Activated naive CD4-positive, alpha-beta T cell treated with anti-CD3 and anti-CD28 coated beads, Interleukin-2, amount 50 U/mL, for 24 hours (primary cell): ENCODE measurements at regions not wholly inside any gene's neighbourhood (a gene's known extent, or its start where the extent isn't known, plus 50 kb on each side); places are given as distances from the start of the nearest gene placed in this dataset.

Experiments used
- H3K27ac Mint-ChIP-seq: one replicate; pipeline ENCODE4 v1.8.0; 2021; ENCODE audit warnings: mild to moderate bottlenecking, mixed read lengths
- H3K27me3 Mint-ChIP-seq: one replicate; pipeline ENCODE4 v1.8.0; 2021; ENCODE audit warnings: mixed read lengths
- H3K36me3 Mint-ChIP-seq: one replicate; pipeline ENCODE4 v1.8.0; 2021; ENCODE audit warnings: mixed read lengths
- H3K4me1 Mint-ChIP-seq: one replicate; pipeline ENCODE4 v1.8.0; 2021; ENCODE audit warnings: mixed read lengths
- H3K4me3 Mint-ChIP-seq: one replicate; pipeline ENCODE4 v1.8.0; 2021; ENCODE audit warnings: mild to moderate bottlenecking, mixed read lengths
- H3K9me3 Mint-ChIP-seq: one replicate; pipeline ENCODE4 v1.8.0; 2021; ENCODE audit warnings: mixed read lengths

GRCh38 chr12:24707334-24707733, 241.6 kb downstream of the BCAT1 start:
- Mint-ChIP-seq H3K27me3 (no peaks in the 10 kb centered on the region), H3K4me1 (peaks cover 5% of the 10 kb centered on the region), H3K9me3 (peaks cover 8% of the 10 kb centered on the region), H3K27ac (no peak overlapping the region), H3K4me3 (no peak overlapping the region), H3K36me3 (no peaks in the 10 kb centered on the region)

GRCh38 chr12:24705741-24706358, 243.1 kb downstream of the BCAT1 start:
- Mint-ChIP-seq H3K4me3 (no peak overlapping the region), H3K9me3 (peaks cover 8% of the 10 kb centered on the region), H3K36me3 (no peaks in the 10 kb centered on the region), H3K4me1 (peaks cover 5% of the 10 kb centered on the region), H3K27me3 (no peaks in the 10 kb centered on the region), H3K27ac (no peak overlapping the region)

- Mint-ChIP-seq H3K9me3 (peaks cover 8% of the 10 kb centered on the region), H3K4me1 (peaks cover 5% of the 10 kb centered on the region), H3K27ac (no peak overlapping the region), H3K4me3 (no peak overlapping the region), H3K36me3 (no peaks in the 10 kb centered on the region), H3K27me3 (no peaks in the 10 kb centered on the region)
Observed at GRCh38 chr12:24705216-24705615, 243.7 kb downstream of the BCAT1 start.

GRCh38 chr12:24701343-24701742, 247.6 kb downstream of the BCAT1 start:
- H3K27me3 Mint-ChIP-seq, result no peaks in the 10 kb centered on the region
- H3K36me3 Mint-ChIP-seq, result no peaks in the 10 kb centered on the region
- peaks cover 5% of the 10 kb centered on the region for H3K4me1 Mint-ChIP-seq
- H3K4me3 Mint-ChIP-seq, result no peak overlapping the region
- H3K9me3 Mint-ChIP-seq, result peaks cover 8% of the 10 kb centered on the region
- H3K27ac Mint-ChIP-seq, result no peak overlapping the region

- Mint-ChIP-seq H3K36me3 (no peaks in the 10 kb centered on the region), H3K4me1 (no peaks in the 10 kb centered on the region), H3K27ac (no peak overlapping the region), H3K4me3 (no peak overlapping the region), H3K27me3 (no peaks in the 10 kb centered on the region), H3K9me3 (no peaks in the 10 kb centered on the region)
Observed at GRCh38 chr12:24698972-24699371, 249.9 kb downstream of the BCAT1 start.

GRCh38 chr12:24697769-24698168, 251.1 kb downstream of the BCAT1 start:
- Mint-ChIP-seq H3K27ac (no peak overlapping the region), H3K4me1 (no peaks in the 10 kb centered on the region), H3K4me3 (no peak overlapping the region), H3K9me3 (peaks cover under 1% of the 10 kb centered on the region), H3K27me3 (no peaks in the 10 kb centered on the region), H3K36me3 (no peaks in the 10 kb centered on the region)

GRCh38 chr12:24697295-24697694, 251.6 kb downstream of the BCAT1 start:
- H3K27me3 Mint-ChIP-seq, result no peaks in the 10 kb centered on the region
- H3K27ac Mint-ChIP-seq, result no peak overlapping the region
- H3K4me1 Mint-ChIP-seq, result no peaks in the 10 kb centered on the region
- H3K4me3 Mint-ChIP-seq, result no peak overlapping the region
- peaks cover 5% of the 10 kb centered on the region for H3K9me3 Mint-ChIP-seq
- H3K36me3 Mint-ChIP-seq, result no peaks in the 10 kb centered on the region

- no peak overlapping the region for H3K27ac Mint-ChIP-seq
- H3K4me1 Mint-ChIP-seq, result no peaks in the 10 kb centered on the region
- no peaks in the 10 kb centered on the region for H3K27me3 Mint-ChIP-seq
- H3K4me3 Mint-ChIP-seq, result no peak overlapping the region
- no peaks in the 10 kb centered on the region for H3K36me3 Mint-ChIP-seq
- H3K9me3 Mint-ChIP-seq, result peaks cover 7% of the 10 kb centered on the region
Observed at GRCh38 chr12:24696800-24697199, 252.1 kb downstream of the BCAT1 start.

GRCh38 chr12:24695657-24696329, 253.1 kb downstream of the BCAT1 start:
- Mint-ChIP-seq H3K27ac (no peak overlapping the region), H3K27me3 (no peaks in the 10 kb centered on the region), H3K9me3 (peaks cover 7% of the 10 kb centered on the region), H3K4me1 (no peaks in the 10 kb centered on the region), H3K4me3 (no peak overlapping the region), H3K36me3 (no peaks in the 10 kb centered on the region)

- Mint-ChIP-seq H3K27me3 (no peaks in the 10 kb centered on the region), H3K4me3 (no peak overlapping the region), H3K27ac (no peak overlapping the region), H3K9me3 (peaks cover 7% of the 10 kb centered on the region), H3K36me3 (no peaks in the 10 kb centered on the region), H3K4me1 (no peaks in the 10 kb centered on the region)
Observed at GRCh38 chr12:24695103-24695502, 253.8 kb downstream of the BCAT1 start.

GRCh38 chr12:24688601-24689000, 260.3 kb downstream of the BCAT1 start:
- H3K36me3 Mint-ChIP-seq, result no peaks in the 10 kb centered on the region
- H3K27me3 Mint-ChIP-seq, result no peaks in the 10 kb centered on the region
- no peak overlapping the region for H3K4me3 Mint-ChIP-seq
- H3K27ac Mint-ChIP-seq, result no peak overlapping the region
- peaks cover 7% of the 10 kb centered on the region for H3K9me3 Mint-ChIP-seq
- H3K4me1 Mint-ChIP-seq, result no peaks in the 10 kb centered on the region

- Mint-ChIP-seq H3K27me3 (no peaks in the 10 kb centered on the region), H3K27ac (no peak overlapping the region), H3K36me3 (no peaks in the 10 kb centered on the region)
Observed at GRCh38 chr12:24681570-24681969, 267.3 kb downstream of the BCAT1 start.

GRCh38 chr12:24679126-24679525, 269.8 kb downstream of the BCAT1 start:
- Mint-ChIP-seq H3K27ac (no peak overlapping the region), H3K9me3 (peaks cover 6% of the 10 kb centered on the region), H3K36me3 (no peaks in the 10 kb centered on the region), H3K4me3 (no peak overlapping the region), H3K4me1 (no peaks in the 10 kb centered on the region), H3K27me3 (no peaks in the 10 kb centered on the region)

More at GRCh38 chr12:24681570-24681969, 267.3 kb downstream of the BCAT1 start:
- H3K4me3 Mint-ChIP-seq, result no peak overlapping the region
- no peaks in the 10 kb centered on the region for H3K4me1 Mint-ChIP-seq
- peaks cover 6% of the 10 kb centered on the region for H3K9me3 Mint-ChIP-seq

- no peaks in the 10 kb centered on the region for H3K36me3 Mint-ChIP-seq
- no peak overlapping the region for H3K27ac Mint-ChIP-seq
- H3K9me3 Mint-ChIP-seq, result peaks cover 6% of the 10 kb centered on the region
- H3K4me3 Mint-ChIP-seq, result no peak overlapping the region
- H3K4me1 Mint-ChIP-seq, result no peaks in the 10 kb centered on the region
- H3K27me3 Mint-ChIP-seq, result no peaks in the 10 kb centered on the region
Observed at GRCh38 chr12:24678436-24678835, 270.5 kb downstream of the BCAT1 start.

GRCh38 chr12:24668563-24668962, 280.3 kb downstream of the BCAT1 start:
- no peak overlapping the region for H3K27ac Mint-ChIP-seq
- H3K9me3 Mint-ChIP-seq, result peaks cover 5% of the 10 kb centered on the region
- no peaks in the 10 kb centered on the region for H3K36me3 Mint-ChIP-seq
- no peak overlapping the region for H3K4me3 Mint-ChIP-seq
- no peaks in the 10 kb centered on the region for H3K4me1 Mint-ChIP-seq
- H3K27me3 Mint-ChIP-seq, result no peaks in the 10 kb centered on the region

GRCh38 chr12:24664161-24664880, 284.6 kb downstream of the BCAT1 start:
- H3K36me3 Mint-ChIP-seq, result no peaks in the 10 kb centered on the region
- H3K27ac Mint-ChIP-seq, result no peak overlapping the region
- H3K9me3 Mint-ChIP-seq, result peaks cover 8% of the 10 kb centered on the region
- no peaks in the 10 kb centered on the region for H3K27me3 Mint-ChIP-seq
- H3K4me3 Mint-ChIP-seq, result no peak overlapping the region
- H3K4me1 Mint-ChIP-seq, result no peaks in the 10 kb centered on the region
